ENCODE measurements at regions not wholly inside any gene's neighbourhood (a gene's known extent, or its start where the extent isn't known, plus 50 kb on each side); places are given as distances from the start of the nearest gene placed in this dataset.

- no peaks in the 10 kb centered on the region for H4K20me1 ChIP-seq (ENCODE audit: insufficient read depth)
- H3K27me3 ChIP-seq (ENCODE audit: insufficient read depth, low read depth, low read length) = no peaks in the 10 kb centered on the region
- H3K27ac ChIP-seq (ENCODE audit: low read length) = no peak overlapping the region
- no peaks in the 10 kb centered on the region for H3K36me3 ChIP-seq (ENCODE audit: insufficient read depth, low read length)
- H3K9ac ChIP-seq (ENCODE audit: low read length) = no peak overlapping the region
- no peaks in the 10 kb centered on the region for H3F3A ChIP-seq (ENCODE audit: insufficient read depth, low read length, poor library complexity, severe bottlenecking)
- no peaks in the 10 kb centered on the region for H3K79me2 ChIP-seq (replicated peaks; ENCODE audit: insufficient read depth, low read length)
- H3K4me3 ChIP-seq (ENCODE audit: low read length) = no peak overlapping the region
- no peak overlapping the region for H2AFZ ChIP-seq (ENCODE audit: low read depth, low read length)
- no peak overlapping the region for H3K4me2 ChIP-seq (ENCODE audit: low read length)
- H3K9me2 ChIP-seq (ENCODE audit: insufficient read depth, low read length) = no peaks in the 10 kb centered on the region
- no peaks in the 10 kb centered on the region for H3K9me3 ChIP-seq (ENCODE audit: low read length)
- TF ChIP-seq RAD21 (conservative IDR thresholded peaks at IDR 0.05) = no peak
Measured at GRCh38 chr1:24992761-24993211, 62.7 kb upstream of the RUNX3 start.

GRCh38 chr1:24992124-24992760 is 62.2 kb upstream of the RUNX3 start:
- Histone ChIP-seq H3K27me3 (ENCODE audit: insufficient read depth, low read depth, low read length) (no peaks in the 10 kb centered on the region), H3K4me2 (ENCODE audit: low read length) (no peak overlapping the region), H3K9me2 (ENCODE audit: insufficient read depth, low read length) (no peaks in the 10 kb centered on the region), H3K36me3 (ENCODE audit: insufficient read depth, low read length) (no peaks in the 10 kb centered on the region), H4K20me1 (ENCODE audit: insufficient read depth) (no peaks in the 10 kb centered on the region), H2AFZ (ENCODE audit: low read depth, low read length) (no peak overlapping the region), H3K79me2 (replicated peaks; ENCODE audit: insufficient read depth, low read length) (no peaks in the 10 kb centered on the region), H3F3A (ENCODE audit: insufficient read depth, low read length, poor library complexity, severe bottlenecking) (no peaks in the 10 kb centered on the region), H3K4me3 (ENCODE audit: low read length) (no peak overlapping the region), H3K9me3 (ENCODE audit: low read length) (no peaks in the 10 kb centered on the region), H3K27ac (ENCODE audit: low read length) (no peak overlapping the region), H3K9ac (ENCODE audit: low read length) (no peak overlapping the region)
- TF ChIP-seq POLR2AphosphoS5 (IDR thresholded peaks at IDR 0.05) = no peak
- no peak for TF ChIP-seq EP300 (conservative IDR thresholded peaks at IDR 0.05; ENCODE audit: poor library complexity, severe bottlenecking)
- TF ChIP-seq, protein P1, sequence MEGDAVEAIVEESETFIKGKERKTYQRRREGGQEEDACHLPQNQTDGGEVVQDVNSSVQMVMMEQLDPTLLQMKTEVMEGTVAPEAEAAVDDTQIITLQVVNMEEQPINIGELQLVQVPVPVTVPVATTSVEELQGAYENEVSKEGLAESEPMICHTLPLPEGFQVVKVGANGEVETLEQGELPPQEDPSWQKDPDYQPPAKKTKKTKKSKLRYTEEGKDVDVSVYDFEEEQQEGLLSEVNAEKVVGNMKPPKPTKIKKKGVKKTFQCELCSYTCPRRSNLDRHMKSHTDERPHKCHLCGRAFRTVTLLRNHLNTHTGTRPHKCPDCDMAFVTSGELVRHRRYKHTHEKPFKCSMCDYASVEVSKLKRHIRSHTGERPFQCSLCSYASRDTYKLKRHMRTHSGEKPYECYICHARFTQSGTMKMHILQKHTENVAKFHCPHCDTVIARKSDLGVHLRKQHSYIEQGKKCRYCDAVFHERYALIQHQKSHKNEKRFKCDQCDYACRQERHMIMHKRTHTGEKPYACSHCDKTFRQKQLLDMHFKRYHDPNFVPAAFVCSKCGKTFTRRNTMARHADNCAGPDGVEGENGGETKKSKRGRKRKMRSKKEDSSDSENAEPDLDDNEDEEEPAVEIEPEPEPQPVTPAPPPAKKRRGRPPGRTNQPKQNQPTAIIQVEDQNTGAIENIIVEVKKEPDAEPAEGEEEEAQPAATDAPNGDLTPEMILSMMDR (IDR thresholded peaks at IDR 0.05; ENCODE audit: poor library complexity, severe bottlenecking) = no peak
- no peak for TF ChIP-seq EZH2 (IDR thresholded peaks at IDR 0.05; ENCODE audit: borderline replicate concordance, insufficient read depth, low read length, poor library complexity, severe bottlenecking)
- no peak for TF ChIP-seq TAF1 (IDR thresholded peaks at IDR 0.05; ENCODE audit: low read depth)
- no peak for TF ChIP-seq SMC3 (conservative IDR thresholded peaks at IDR 0.05; ENCODE audit: poor library complexity)
- TF ChIP-seq MXI1 (conservative IDR thresholded peaks at IDR 0.05; ENCODE audit: poor library complexity, severe bottlenecking) = no peak
- TF ChIP-seq REST (IDR thresholded peaks at IDR 0.05; ENCODE audit: borderline replicate concordance) = no peak
- TF ChIP-seq RAD21 (conservative IDR thresholded peaks at IDR 0.05) = no peak
